Ascending aorta (tissue), 2 donors: ENCODE measurements at regions not wholly inside any gene's neighbourhood (a gene's known extent, or its start where the extent isn't known, plus 50 kb on each side); places are given as distances from the start of the nearest gene placed in this dataset.

Experiments used
- DNase-seq, 2 donors: peaks; one replicate each; pipeline ENCODE4 v3.0.0-alpha.2; 2019; ENCODE audit warnings: low spot score in 2 of 2
- H3K27ac ChIP-seq, 2 donors: fragments of 200-600 bp; sonication (generic); one replicate each; pipeline ENCODE4 v1.5.1; 2016 to 2017; ENCODE audit warnings: mild to moderate bottlenecking in 1 of 2
- H3K27me3 ChIP-seq: fragments of 200-600 bp; sonication (generic); one replicate; pipeline ENCODE4 v1.5.1; 2017
- H3K36me3 ChIP-seq, 2 donors: fragments of 200-600 bp; sonication (generic); one replicate each; pipeline ENCODE4 v1.5.1; 2016
- H3K4me1 ChIP-seq, 2 donors: fragments of 200-600 bp; sonication (generic); one replicate each; pipeline ENCODE4 v1.5.1; 2016 to 2017; ENCODE audit warnings: mild to moderate bottlenecking in 1 of 2
- H3K4me3 ChIP-seq, 2 donors: fragments of 200-600 bp; sonication (generic); one replicate each; pipeline ENCODE4 v1.5.1; 2016 to 2017; ENCODE audit warnings: mild to moderate bottlenecking in 1 of 2
- H3K9me3 ChIP-seq, 2 donors: fragments of 200-600 bp; sonication (generic); one replicate each; pipeline ENCODE4 v1.5.1; 2016
- CTCF ChIP-seq, 3 experiments: fragments of 200-600 bp in 2 of 3; fragments of 450-650 bp in 1 of 3; sonication (generic) in 2 of 3; IDR thresholded peaks; one replicate each; pipeline ENCODE4 v1.5.1; 2016 to 2019; ENCODE audit warnings: antibody characterized with exemption in 3 of 3, mild to moderate bottlenecking in 1 of 3, moderate library complexity in 1 of 3
- intact Hi-C: fragments of 100-400 bp; cut with DNase I; formaldehyde crosslinking; loops from one replicate; pipeline ENCODE4 v1.15.1; 2023

- no peak for TF ChIP-seq CTCF (IDR thresholded peaks at IDR 0.05)
- H3K36me3 ChIP-seq, result no peaks in the 10 kb centered on the region
- no peaks in the 10 kb centered on the region for H3K4me1 ChIP-seq
- no peak overlapping the region for H3K27ac ChIP-seq
- H3K27me3 ChIP-seq, result no peaks in the 10 kb centered on the region
- H3K4me3 ChIP-seq, result no peak overlapping the region
- no peak for DNase-seq
- H3K9me3 ChIP-seq, result no peaks in the 10 kb centered on the region
- intact Hi-C loops, result no loop called here
These were observed 289.0 kb upstream of the PAPPA start for GRCh38 chr9:115864581-115864980.

- TF ChIP-seq CTCF (IDR thresholded peaks at IDR 0.05), result no peak
- Histone ChIP-seq H3K36me3 (no peaks in the 10 kb centered on the region), H3K4me1 (no peaks in the 10 kb centered on the region), H3K9me3 (no peaks in the 10 kb centered on the region), H3K4me3 (no peak overlapping the region), H3K27ac (no peak overlapping the region), H3K27me3 (no peaks in the 10 kb centered on the region)
- intact Hi-C loops, result no loop called here
- no peak for DNase-seq
These were observed 286.3 kb upstream of the PAPPA start for GRCh38 chr9:115867326-115867725.

GRCh38 chr9:115877852-115878438 is 275.6 kb upstream of the PAPPA start:
- H3K4me1 ChIP-seq, result peaks cover under 1 to 2% of the 10 kb centered on the region in 2 donors
- H3K4me3 ChIP-seq, result no peak overlapping the region
- TF ChIP-seq CTCF (IDR thresholded peaks at IDR 0.05), result no peak
- no peaks in the 10 kb centered on the region for H3K27me3 ChIP-seq
- DNase-seq, result no peak
- intact Hi-C loops, result loop anchor here (10.0 kb wide), 1 partner anchor 63 kb away; no protein-coding TSS in a partner anchor
- no peaks in the 10 kb centered on the region for H3K36me3 ChIP-seq
- no peak overlapping the region for H3K27ac ChIP-seq
- H3K9me3 ChIP-seq, result no peaks in the 10 kb centered on the region

DNA sequence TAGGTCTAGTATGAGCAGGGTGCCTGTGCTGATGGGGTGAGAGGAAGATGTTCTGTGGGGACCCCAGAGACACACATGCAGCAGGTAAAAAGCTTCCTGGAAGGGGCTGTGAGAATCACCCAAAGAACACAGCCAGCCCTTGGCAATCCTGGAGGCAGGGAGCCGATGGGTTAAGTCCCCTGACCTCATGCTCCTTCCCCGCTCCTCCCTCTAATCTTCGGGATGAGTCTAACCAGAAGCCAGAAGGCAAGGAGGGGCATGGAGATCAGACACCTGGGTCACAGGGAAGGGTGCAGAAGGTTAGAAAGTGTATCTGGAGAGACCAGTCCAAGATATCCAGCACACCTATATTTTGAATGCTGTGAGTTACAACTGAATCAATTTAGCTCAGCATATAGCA is 274.1 kb upstream of the PAPPA start:
- DNase-seq, result no peak

GRCh38 chr9:115880221-115880885 is 273.2 kb upstream of the PAPPA start:
- intact Hi-C loops, result no loop called here
- DNase-seq, result no peak

More for the DNA sequence above, 274.1 kb upstream of the PAPPA start:
- no peaks in the 10 kb centered on the region for H3K36me3 ChIP-seq
- H3K4me3 ChIP-seq, result no peak overlapping the region
- no peaks in the 10 kb centered on the region for H3K27me3 ChIP-seq
- no peaks in the 10 kb centered on the region for H3K9me3 ChIP-seq
- no peak for TF ChIP-seq CTCF (IDR thresholded peaks at IDR 0.05)
- no peak overlapping the region for H3K27ac ChIP-seq
- peaks cover 3 to 4% of the 10 kb centered on the region in 2 donors for H3K4me1 ChIP-seq
- intact Hi-C loops, result loop anchor here (10.0 kb wide), 1 partner anchor 65 kb away; no protein-coding TSS in a partner anchor

More at GRCh38 chr9:115880221-115880885, 273.2 kb upstream of the PAPPA start:
- Histone ChIP-seq H3K36me3 (no peaks in the 10 kb centered on the region), H3K27me3 (no peaks in the 10 kb centered on the region), H3K4me1 (peaks cover 3 to 4% of the 10 kb centered on the region in 2 donors), H3K9me3 (no peaks in the 10 kb centered on the region), H3K4me3 (no peak overlapping the region), H3K27ac (no peak overlapping the region)
- TF ChIP-seq CTCF (IDR thresholded peaks at IDR 0.05), result no peak
